ENCODE measurements at regions not wholly inside any gene's neighbourhood (a gene's known extent, or its start where the extent isn't known, plus 50 kb on each side); places are given as distances from the start of the nearest gene placed in this dataset.

DNA sequence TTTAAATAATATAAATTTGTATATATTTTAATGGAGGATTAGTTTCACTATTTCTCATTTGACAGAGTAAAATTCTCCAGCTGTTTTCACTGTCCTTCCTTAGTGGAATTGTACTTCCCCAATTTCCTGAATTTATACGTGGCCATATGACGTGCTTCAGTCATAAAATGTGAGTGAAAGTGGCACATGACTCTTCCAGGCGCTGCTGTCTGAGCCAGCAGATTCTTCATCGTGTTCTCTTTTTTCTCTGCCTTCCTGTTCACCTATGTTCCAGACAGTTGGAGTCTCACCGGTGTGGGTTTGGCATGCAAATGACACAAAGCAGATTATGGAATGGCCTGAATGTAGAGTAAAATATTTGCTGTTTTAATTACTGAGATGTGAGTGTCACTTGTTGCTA, 684.1 kb downstream of the SEMA5A start:
- Histone ChIP-seq H3K27ac (ENCODE audit: low read depth, low read length) (no peak overlapping the region), H3K27me3 (ENCODE audit: control insufficient read depth in 3 of 3, insufficient read depth in 3 of 3, low read length in 3 of 3) (no peaks in the 10 kb centered on the region), H3K9ac (ENCODE audit: low read depth in 1 of 3, low read length in 3 of 3) (no peak overlapping the region), H3K4me3 (ENCODE audit: low read length in 3 of 3) (no peak overlapping the region), H3K9me3 (ENCODE audit: control insufficient read depth in 3 of 3, low read length in 3 of 3) (no peaks in the 10 kb centered on the region), H3K4me1 (ENCODE audit: control insufficient read depth in 3 of 3, insufficient read depth in 3 of 3, low read length in 3 of 3) (no peaks in the 10 kb centered on the region), H3K36me3 (ENCODE audit: control insufficient read depth in 3 of 3, insufficient read depth in 3 of 3, low read length in 3 of 3) (no peaks in the 10 kb centered on the region)

DNA sequence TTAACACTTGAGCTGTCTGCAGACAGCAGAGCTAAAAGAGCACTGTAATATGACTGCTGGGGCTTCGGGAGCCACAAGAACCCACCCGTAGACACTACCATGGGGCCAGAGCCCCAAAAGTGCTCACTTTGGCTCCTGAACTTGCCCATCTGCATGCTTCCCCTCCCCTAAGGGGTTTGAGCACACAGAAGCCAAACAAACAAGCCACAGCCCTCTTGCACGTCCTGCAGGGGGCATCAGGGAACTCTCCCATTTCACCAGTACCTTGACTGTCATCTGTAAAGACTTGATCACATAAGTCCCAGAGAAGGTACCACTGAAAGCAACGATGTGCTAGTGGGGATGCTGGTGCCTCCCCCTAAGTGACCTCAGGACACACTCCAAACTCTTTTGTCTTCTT, 681.8 kb downstream of the SEMA5A start:
- no peaks in the 10 kb centered on the region for H3K4me1 ChIP-seq (ENCODE audit: control insufficient read depth in 3 of 3, insufficient read depth in 3 of 3, low read length in 3 of 3)
- H3K36me3 ChIP-seq (ENCODE audit: control insufficient read depth in 3 of 3, insufficient read depth in 3 of 3, low read length in 3 of 3) = no peaks in the 10 kb centered on the region
- no peak overlapping the region for H3K27ac ChIP-seq (ENCODE audit: low read depth, low read length)
- H3K4me3 ChIP-seq (ENCODE audit: low read length in 3 of 3) = no peak overlapping the region
- H3K27me3 ChIP-seq (ENCODE audit: control insufficient read depth in 3 of 3, insufficient read depth in 3 of 3, low read length in 3 of 3) = no peaks in the 10 kb centered on the region
- H3K9me3 ChIP-seq (ENCODE audit: control insufficient read depth in 3 of 3, low read length in 3 of 3) = no peaks in the 10 kb centered on the region
- H3K9ac ChIP-seq (ENCODE audit: low read depth in 1 of 3, low read length in 3 of 3) = no peak overlapping the region

DNA sequence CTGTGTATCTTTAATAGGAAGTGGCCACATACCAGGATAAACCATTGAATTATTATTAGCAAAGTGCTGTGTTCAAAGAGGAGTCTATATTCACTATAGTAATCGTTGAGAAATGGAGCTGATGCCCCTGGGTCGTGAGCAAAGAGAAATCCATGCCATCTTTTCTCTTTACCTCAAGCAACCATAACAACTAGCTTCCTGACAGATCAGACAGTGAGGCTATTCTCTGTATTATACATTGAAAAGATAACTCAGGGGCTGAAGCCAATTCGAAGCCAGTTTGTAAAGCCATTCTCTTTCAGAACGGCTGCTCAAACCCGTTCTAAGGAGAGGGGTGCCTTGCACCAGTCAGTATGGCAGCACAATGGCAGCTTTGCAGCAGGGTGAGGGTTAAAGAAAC, 680.6 kb downstream of the SEMA5A start:
- Histone ChIP-seq H3K4me3 (ENCODE audit: low read length in 3 of 3) (no peak overlapping the region), H3K4me1 (ENCODE audit: control insufficient read depth in 3 of 3, insufficient read depth in 3 of 3, low read length in 3 of 3) (no peaks in the 10 kb centered on the region), H3K9me3 (ENCODE audit: control insufficient read depth in 3 of 3, low read length in 3 of 3) (no peaks in the 10 kb centered on the region), H3K27ac (ENCODE audit: low read depth, low read length) (no peak overlapping the region), H3K36me3 (ENCODE audit: control insufficient read depth in 3 of 3, insufficient read depth in 3 of 3, low read length in 3 of 3) (no peaks in the 10 kb centered on the region), H3K27me3 (ENCODE audit: control insufficient read depth in 3 of 3, insufficient read depth in 3 of 3, low read length in 3 of 3) (peaks cover 0 to 2% (median 0%) of the 10 kb centered on the region in 3 donors), H3K9ac (ENCODE audit: low read depth in 1 of 3, low read length in 3 of 3) (no peak overlapping the region)

DNA sequence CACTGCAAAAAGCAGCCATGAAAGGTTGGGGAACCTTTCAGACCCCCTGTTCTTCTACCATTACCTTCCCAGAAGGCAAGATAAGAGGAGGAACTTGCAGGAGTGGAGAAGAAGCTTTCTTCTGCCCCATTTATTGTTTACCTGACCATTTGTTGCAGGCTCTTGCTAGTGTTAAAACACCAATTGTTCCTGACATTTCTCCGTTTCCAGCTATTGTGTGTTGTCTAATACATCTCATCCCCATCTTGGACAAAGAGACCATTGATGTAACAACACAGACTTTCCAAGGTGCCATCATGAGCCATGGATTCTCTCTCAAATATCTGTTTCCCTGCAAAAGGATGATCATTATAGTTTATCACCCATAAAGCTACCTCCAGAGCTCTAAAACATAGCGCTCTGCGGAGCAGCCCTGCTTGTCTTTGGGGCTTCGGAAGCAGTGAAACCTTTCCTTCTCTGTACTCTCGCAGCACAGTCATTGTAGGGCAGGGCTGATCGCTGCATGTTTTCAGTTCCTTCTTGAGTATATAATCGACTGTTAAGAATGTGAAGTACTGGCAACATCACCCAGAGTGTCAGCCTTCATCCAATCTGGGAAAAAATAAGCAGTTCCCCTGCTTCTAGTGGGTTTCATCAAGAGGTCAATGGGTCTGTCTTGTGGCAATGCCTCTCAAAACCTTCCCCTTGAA, 680.0 kb downstream of the SEMA5A start:
- Histone ChIP-seq H3K9me3 (ENCODE audit: control insufficient read depth in 3 of 3, low read length in 3 of 3) (no peaks in the 10 kb centered on the region), H3K9ac (ENCODE audit: low read depth in 1 of 3, low read length in 3 of 3) (no peak overlapping the region), H3K4me1 (ENCODE audit: control insufficient read depth in 3 of 3, insufficient read depth in 3 of 3, low read length in 3 of 3) (no peaks in the 10 kb centered on the region), H3K27me3 (ENCODE audit: control insufficient read depth in 3 of 3, insufficient read depth in 3 of 3, low read length in 3 of 3) (peaks cover 0 to 2% (median 0%) of the 10 kb centered on the region in 3 donors), H3K36me3 (ENCODE audit: control insufficient read depth in 3 of 3, insufficient read depth in 3 of 3, low read length in 3 of 3) (no peaks in the 10 kb centered on the region), H3K27ac (ENCODE audit: low read depth, low read length) (no peak overlapping the region), H3K4me3 (ENCODE audit: low read length in 3 of 3) (no peak overlapping the region)

DNA sequence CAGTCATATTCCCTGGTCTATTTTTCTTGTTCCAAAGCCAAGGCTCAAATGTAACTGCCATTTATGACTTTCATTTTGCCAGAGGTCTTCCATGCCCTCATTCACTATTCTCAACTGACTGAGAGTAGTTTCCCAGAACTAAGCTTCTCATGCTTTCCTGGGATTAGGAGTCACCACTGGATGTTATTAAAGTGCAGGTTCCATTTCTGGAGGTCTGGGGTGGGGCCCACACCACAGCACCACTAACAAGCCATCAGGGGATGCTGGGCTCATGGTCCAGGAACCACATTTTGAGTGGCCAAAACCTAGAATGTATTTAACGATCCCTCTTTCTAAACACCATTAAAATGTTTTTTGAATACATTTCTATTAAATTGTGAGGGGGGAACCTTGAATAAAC, 677.6 kb downstream of the SEMA5A start:
- Histone ChIP-seq H3K27me3 (ENCODE audit: control insufficient read depth in 3 of 3, insufficient read depth in 3 of 3, low read length in 3 of 3) (peaks cover 0 to 2% (median 0%) of the 10 kb centered on the region in 3 donors), H3K4me1 (ENCODE audit: control insufficient read depth in 3 of 3, insufficient read depth in 3 of 3, low read length in 3 of 3) (no peaks in the 10 kb centered on the region), H3K4me3 (ENCODE audit: low read length in 3 of 3) (no peak overlapping the region), H3K9ac (ENCODE audit: low read depth in 1 of 3, low read length in 3 of 3) (no peak overlapping the region), H3K9me3 (ENCODE audit: control insufficient read depth in 3 of 3, low read length in 3 of 3) (no peaks in the 10 kb centered on the region), H3K36me3 (ENCODE audit: control insufficient read depth in 3 of 3, insufficient read depth in 3 of 3, low read length in 3 of 3) (no peaks in the 10 kb centered on the region), H3K27ac (ENCODE audit: low read depth, low read length) (no peak overlapping the region)

DNA sequence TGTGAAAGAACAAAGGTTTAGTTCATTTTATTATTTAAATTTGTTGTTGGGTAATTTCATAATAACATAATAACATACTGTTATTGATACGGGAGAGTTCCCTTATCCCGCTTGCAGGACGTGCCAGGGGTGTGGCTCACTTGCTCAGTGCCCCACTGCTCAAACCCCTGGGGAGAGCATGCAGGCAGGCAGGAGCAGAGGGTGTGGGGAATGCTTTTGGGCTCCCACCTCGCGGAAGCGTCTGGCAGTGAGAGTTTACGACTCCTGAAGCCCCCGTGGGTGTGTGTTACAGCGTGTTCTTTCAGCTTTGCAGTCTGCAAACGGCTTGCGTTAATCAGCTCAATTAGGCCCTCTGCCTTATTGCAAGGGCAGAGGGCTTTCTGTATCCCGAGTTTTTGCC, 675.9 kb downstream of the SEMA5A start:
- H3K9me3 ChIP-seq (ENCODE audit: control insufficient read depth in 3 of 3, low read length in 3 of 3) = no peaks in the 10 kb centered on the region
- peaks cover 0 to 2% (median 0%) of the 10 kb centered on the region in 3 donors for H3K27me3 ChIP-seq (ENCODE audit: control insufficient read depth in 3 of 3, insufficient read depth in 3 of 3, low read length in 3 of 3)
- H3K4me1 ChIP-seq (ENCODE audit: control insufficient read depth in 3 of 3, insufficient read depth in 3 of 3, low read length in 3 of 3) = no peaks in the 10 kb centered on the region
- H3K4me3 ChIP-seq (ENCODE audit: low read length in 3 of 3) = no peak overlapping the region
- H3K9ac ChIP-seq (ENCODE audit: low read depth in 1 of 3, low read length in 3 of 3) = no peak overlapping the region
- H3K36me3 ChIP-seq (ENCODE audit: control insufficient read depth in 3 of 3, insufficient read depth in 3 of 3, low read length in 3 of 3) = no peaks in the 10 kb centered on the region
- no peak overlapping the region for H3K27ac ChIP-seq (ENCODE audit: low read depth, low read length)

DNA sequence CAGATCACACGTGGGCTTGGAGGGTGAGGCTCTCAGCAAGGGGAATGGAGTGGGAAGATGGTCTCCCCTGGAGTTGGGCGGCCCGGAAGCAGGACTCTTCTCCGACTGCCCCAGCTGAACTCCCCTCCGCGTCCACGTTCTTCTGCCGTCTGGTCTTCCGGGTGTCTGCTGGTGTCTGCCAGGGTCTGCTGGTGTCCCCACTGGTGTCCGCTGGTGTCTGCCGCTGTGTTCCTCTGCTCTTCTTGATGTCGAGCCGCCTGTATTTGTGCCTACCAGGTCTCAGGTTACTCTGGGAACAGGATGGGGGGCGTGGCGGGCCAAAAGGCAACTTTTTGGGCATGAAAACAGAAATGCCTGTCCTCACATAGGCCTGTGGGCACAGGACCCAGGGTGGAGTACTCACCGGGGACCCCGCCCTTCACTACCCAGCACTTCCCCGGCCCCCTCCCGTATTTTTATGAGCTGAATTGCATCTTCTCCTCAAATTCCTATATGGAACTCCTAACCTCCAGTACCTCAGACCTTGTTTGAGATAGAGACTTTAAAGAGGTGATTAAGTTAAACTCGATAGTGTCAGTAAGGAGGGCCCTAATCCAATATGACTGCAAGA, 675.4 kb downstream of the SEMA5A start:
- Histone ChIP-seq H3K36me3 (ENCODE audit: control insufficient read depth in 3 of 3, insufficient read depth in 3 of 3, low read length in 3 of 3) (no peaks in the 10 kb centered on the region), H3K9ac (ENCODE audit: low read depth in 1 of 3, low read length in 3 of 3) (no peak overlapping the region), H3K27ac (ENCODE audit: low read depth, low read length) (no peak overlapping the region), H3K4me1 (ENCODE audit: control insufficient read depth in 3 of 3, insufficient read depth in 3 of 3, low read length in 3 of 3) (no peaks in the 10 kb centered on the region), H3K4me3 (ENCODE audit: low read length in 3 of 3) (no peak overlapping the region), H3K9me3 (ENCODE audit: control insufficient read depth in 3 of 3, low read length in 3 of 3) (no peaks in the 10 kb centered on the region), H3K27me3 (ENCODE audit: control insufficient read depth in 3 of 3, insufficient read depth in 3 of 3, low read length in 3 of 3) (peaks cover 0 to 2% (median 0%) of the 10 kb centered on the region in 3 donors)

DNA sequence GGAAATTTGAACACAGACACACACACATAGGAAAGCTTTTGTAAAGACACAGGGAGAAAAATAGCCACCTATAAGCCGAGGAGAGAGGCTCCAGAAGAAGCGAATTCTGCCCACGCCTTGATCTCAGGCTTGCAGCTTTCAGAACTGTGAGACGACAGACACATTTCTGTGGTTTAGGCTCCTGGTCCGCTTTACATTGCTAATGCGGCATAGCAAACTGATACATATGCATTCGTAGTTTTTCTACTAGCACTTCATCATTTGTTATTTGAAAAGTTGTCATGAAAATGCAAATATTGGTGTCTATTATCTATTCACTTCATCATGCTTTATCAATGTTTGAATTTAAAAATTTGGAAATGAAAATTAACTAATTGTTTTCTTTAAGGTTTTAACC, 674.9 kb downstream of the SEMA5A start:
- Histone ChIP-seq H3K4me3 (ENCODE audit: low read length in 3 of 3) (no peak overlapping the region), H3K36me3 (ENCODE audit: control insufficient read depth in 3 of 3, insufficient read depth in 3 of 3, low read length in 3 of 3) (no peaks in the 10 kb centered on the region), H3K27ac (ENCODE audit: low read depth, low read length) (no peak overlapping the region), H3K27me3 (ENCODE audit: control insufficient read depth in 3 of 3, insufficient read depth in 3 of 3, low read length in 3 of 3) (peaks cover 0 to 2% (median 0%) of the 10 kb centered on the region in 3 donors), H3K4me1 (ENCODE audit: control insufficient read depth in 3 of 3, insufficient read depth in 3 of 3, low read length in 3 of 3) (no peaks in the 10 kb centered on the region), H3K9me3 (ENCODE audit: control insufficient read depth in 3 of 3, low read length in 3 of 3) (no peaks in the 10 kb centered on the region), H3K9ac (ENCODE audit: low read depth in 1 of 3, low read length in 3 of 3) (no peak overlapping the region)

DNA sequence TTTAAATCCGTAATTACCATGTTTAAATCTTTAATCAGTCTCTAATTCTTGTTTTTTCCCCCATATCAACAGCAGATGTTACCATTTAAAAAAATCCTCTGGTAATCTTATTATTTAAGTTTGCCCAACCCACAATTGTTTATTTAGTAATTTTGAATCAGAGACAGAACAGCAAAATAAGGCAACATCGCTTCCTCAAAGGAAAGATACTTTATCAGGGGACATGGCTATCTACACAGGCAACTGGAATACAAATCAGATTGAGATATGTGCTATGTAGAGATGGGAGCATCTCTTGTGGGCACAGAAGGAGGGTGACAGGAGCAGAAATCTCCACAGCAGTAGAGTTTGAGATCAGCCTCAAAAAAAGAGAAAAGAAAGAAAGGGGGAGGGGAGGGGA, 674.4 kb downstream of the SEMA5A start:
- Histone ChIP-seq H3K9me3 (ENCODE audit: control insufficient read depth in 3 of 3, low read length in 3 of 3) (no peaks in the 10 kb centered on the region), H3K9ac (ENCODE audit: low read depth in 1 of 3, low read length in 3 of 3) (no peak overlapping the region), H3K36me3 (ENCODE audit: control insufficient read depth in 3 of 3, insufficient read depth in 3 of 3, low read length in 3 of 3) (no peaks in the 10 kb centered on the region), H3K27ac (ENCODE audit: low read depth, low read length) (no peak overlapping the region), H3K27me3 (ENCODE audit: control insufficient read depth in 3 of 3, insufficient read depth in 3 of 3, low read length in 3 of 3) (peaks cover 0 to 2% (median 0%) of the 10 kb centered on the region in 3 donors), H3K4me3 (ENCODE audit: low read length in 3 of 3) (no peak overlapping the region), H3K4me1 (ENCODE audit: control insufficient read depth in 3 of 3, insufficient read depth in 3 of 3, low read length in 3 of 3) (no peaks in the 10 kb centered on the region)

DNA sequence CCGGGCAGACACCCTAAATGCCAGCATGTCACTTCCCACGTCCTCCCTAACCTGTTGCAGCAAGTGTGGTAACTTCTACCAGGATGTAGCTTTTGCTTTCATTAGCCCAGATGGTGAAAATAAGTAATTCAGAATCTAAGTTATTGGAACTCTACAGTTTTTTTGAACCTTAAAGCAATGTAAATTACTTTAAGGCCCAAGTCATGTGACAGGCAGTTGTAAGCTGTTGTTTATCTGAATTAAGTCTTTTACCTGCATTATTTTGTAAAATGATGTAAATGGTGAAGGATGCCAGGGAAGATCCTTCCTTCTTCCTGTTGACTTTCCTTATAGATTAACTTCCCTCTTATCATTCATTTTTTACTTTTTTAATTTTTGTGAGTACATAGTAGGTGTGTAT, 670.2 kb downstream of the SEMA5A start:
- no peak overlapping the region for H3K4me3 ChIP-seq (ENCODE audit: low read length in 3 of 3)
- no peak overlapping the region for H3K27ac ChIP-seq (ENCODE audit: low read depth, low read length)
- H3K36me3 ChIP-seq (ENCODE audit: control insufficient read depth in 3 of 3, insufficient read depth in 3 of 3, low read length in 3 of 3) = no peaks in the 10 kb centered on the region
- H3K27me3 ChIP-seq (ENCODE audit: control insufficient read depth in 3 of 3, insufficient read depth in 3 of 3, low read length in 3 of 3) = no peaks in the 10 kb centered on the region
- H3K4me1 ChIP-seq (ENCODE audit: control insufficient read depth in 3 of 3, insufficient read depth in 3 of 3, low read length in 3 of 3) = no peaks in the 10 kb centered on the region
- H3K9ac ChIP-seq (ENCODE audit: low read depth in 1 of 3, low read length in 3 of 3) = no peak overlapping the region
- no peaks in the 10 kb centered on the region for H3K9me3 ChIP-seq (ENCODE audit: control insufficient read depth in 3 of 3, low read length in 3 of 3)

Measured in skeletal muscle tissue (tissue), 3 donors.